Mucosa of descending colon (tissue), 3 donors: ENCODE measurements at regions not wholly inside any gene's neighbourhood (a gene's known extent, or its start where the extent isn't known, plus 50 kb on each side); places are given as distances from the start of the nearest gene placed in this dataset.

Experiments
- ATAC-seq: fragments of 200-7000 bp; cut with Tn5 transposase; one replicate; pipeline ENCODE4 v1.9.1; 2020; ENCODE audit warnings: mild to moderate bottlenecking, moderate library complexity
- DNase-seq, 3 donors: peaks; one replicate each; pipeline ENCODE4 v3.0.0-alpha.2; 2020
- H3K36me3 ChIP-seq: fragments of 200-600 bp; one replicate; pipeline ENCODE4 v1.8.0; 2021; ENCODE audit warnings: low read depth, mild to moderate bottlenecking
- H3K4me1 ChIP-seq: fragments of 200-600 bp; one replicate; pipeline ENCODE4 v1.8.0; 2021; ENCODE audit warnings: low read depth, mild to moderate bottlenecking
- H3K4me3 ChIP-seq: fragments of 200-600 bp; one replicate; pipeline ENCODE4 v1.8.0; 2021; ENCODE audit warnings: mild to moderate bottlenecking
- H3K9me3 ChIP-seq: fragments of 200-600 bp; one replicate; pipeline ENCODE4 v1.8.0; 2021; ENCODE audit warnings: mild to moderate bottlenecking
- CTCF ChIP-seq: fragments of 200-600 bp; IDR thresholded peaks from one replicate; pipeline ENCODE4 v1.8.0; 2022; ENCODE audit warnings: antibody characterized with exemption, mild to moderate bottlenecking
- intact Hi-C, 2 donors: fragments of 100-400 bp; cut with DNase I in 1 of 2; cut with micrococcal nuclease in 1 of 2; formaldehyde crosslinking; loops; one replicate each; pipeline versions ENCODE4 v1.11.0 to v1.11.1; 2022; cut with DNase I, micrococcal nuclease
- donor health status: DM: no; HTN: no; CAD: no; lungs with moderate emphysema.
- donor health status: DM: no; HTN: no; CAD: no.
- donor health status: DM: no; HTN: yes; CAD: no.

DNA sequence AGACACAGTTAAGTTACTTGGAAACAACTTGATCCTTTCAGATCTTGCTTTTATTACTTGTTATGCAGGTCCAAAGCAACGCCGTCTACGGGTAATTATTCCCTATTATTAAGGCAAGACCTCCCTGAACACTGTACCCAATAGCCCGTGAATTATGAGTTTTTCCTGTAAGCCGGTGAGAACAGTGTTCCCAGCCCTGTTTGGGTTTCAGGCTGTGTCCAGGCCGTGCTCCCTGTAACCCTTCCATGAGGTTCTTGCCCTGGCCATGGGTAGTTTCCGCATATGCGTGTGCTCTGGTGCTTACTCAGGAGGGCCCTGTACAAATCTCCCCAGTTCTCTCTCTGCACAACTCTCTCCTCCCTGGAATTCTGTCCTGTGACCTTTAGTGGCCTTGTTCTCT lies 65.6 kb upstream of the CNOT6 start:
- intact Hi-C loops = no loop called here
- DNase-seq = no peak
- TF ChIP-seq CTCF = no peak
- no peak for ATAC-seq
- Histone ChIP-seq H3K4me3 (no peak overlapping the region), H3K36me3 (no peaks in the 10 kb centered on the region), H3K4me1 (no peaks in the 10 kb centered on the region), H3K9me3 (no peaks in the 10 kb centered on the region)

- ATAC-seq = no peak
Observed at GRCh38 chr5:180431932-180432331, 62.2 kb upstream of the CNOT6 start.

GRCh38 chr5:180433032-180433422 lies 61.2 kb upstream of the CNOT6 start:
- Histone ChIP-seq H3K4me3 (no peak overlapping the region), H3K9me3 (no peaks in the 10 kb centered on the region), H3K4me1 (no peaks in the 10 kb centered on the region), H3K36me3 (no peaks in the 10 kb centered on the region)
- intact Hi-C loops = no loop called here
- ATAC-seq (no peak), DNase-seq (no peak)
- no peak for TF ChIP-seq CTCF

More at GRCh38 chr5:180431932-180432331, 62.2 kb upstream of the CNOT6 start:
- no peak for DNase-seq
- no peaks in the 10 kb centered on the region for H3K4me1 ChIP-seq
- TF ChIP-seq CTCF = no peak
- H3K9me3 ChIP-seq = no peaks in the 10 kb centered on the region
- no peaks in the 10 kb centered on the region for H3K36me3 ChIP-seq
- intact Hi-C loops = no loop called here
- no peak overlapping the region for H3K4me3 ChIP-seq

DNA sequence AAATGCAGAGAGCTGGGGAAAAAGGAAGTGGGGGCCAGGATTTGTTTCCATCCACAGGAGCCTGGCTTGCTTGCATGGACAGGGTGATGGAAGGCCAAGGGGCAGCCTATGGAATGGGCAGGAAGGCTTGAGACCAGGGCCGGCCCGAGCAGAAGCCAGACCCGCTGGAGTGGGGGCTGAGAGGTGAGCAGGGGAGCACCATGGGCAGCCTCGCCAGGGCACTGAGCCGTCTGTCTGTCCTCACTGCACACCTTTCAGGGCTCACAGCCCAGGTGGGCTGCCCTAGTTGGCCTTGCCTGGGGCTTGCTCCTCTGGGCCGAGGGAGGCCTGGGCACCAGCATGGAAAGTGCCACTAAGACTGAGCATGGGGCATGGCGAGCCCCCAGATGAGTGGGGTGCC lies 58.6 kb upstream of the CNOT6 start:
- intact Hi-C loops = no loop called here
- H3K9me3 ChIP-seq = no peaks in the 10 kb centered on the region
- H3K4me3 ChIP-seq = no peak overlapping the region
- H3K4me1 ChIP-seq = no peaks in the 10 kb centered on the region
- TF ChIP-seq CTCF = no peak
- ATAC-seq (no peak), DNase-seq (no peak)
- H3K36me3 ChIP-seq = no peaks in the 10 kb centered on the region

- H3K4me3 ChIP-seq = no peak overlapping the region
- H3K36me3 ChIP-seq = no peaks in the 10 kb centered on the region
- H3K9me3 ChIP-seq = no peaks in the 10 kb centered on the region
- ATAC-seq (no peak), DNase-seq (no peak)
- H3K4me1 ChIP-seq = no peaks in the 10 kb centered on the region
- intact Hi-C loops = no loop called here
- TF ChIP-seq CTCF = no peak
Observed at GRCh38 chr5:180436275-180436674, 57.9 kb upstream of the CNOT6 start.

- no peaks in the 10 kb centered on the region for H3K9me3 ChIP-seq
- no peaks in the 10 kb centered on the region for H3K4me1 ChIP-seq
- intact Hi-C loops = no loop called here
- no peak overlapping the region for H3K4me3 ChIP-seq
- no peaks in the 10 kb centered on the region for H3K36me3 ChIP-seq
- no peak for DNase-seq
- no peak for ATAC-seq
- no peak for TF ChIP-seq CTCF
Observed at GRCh38 chr5:180436936-180437335, 57.2 kb upstream of the CNOT6 start.
